RPMI8226 (cell line): ENCODE measurements at regions not wholly inside any gene's neighbourhood (a gene's known extent, or its start where the extent isn't known, plus 50 kb on each side); places are given as distances from the start of the nearest gene placed in this dataset.

Experiments
- DNase-seq: peaks from one replicate; pipeline ENCODE4 v3.0.0-alpha.2; 2015

DNA sequence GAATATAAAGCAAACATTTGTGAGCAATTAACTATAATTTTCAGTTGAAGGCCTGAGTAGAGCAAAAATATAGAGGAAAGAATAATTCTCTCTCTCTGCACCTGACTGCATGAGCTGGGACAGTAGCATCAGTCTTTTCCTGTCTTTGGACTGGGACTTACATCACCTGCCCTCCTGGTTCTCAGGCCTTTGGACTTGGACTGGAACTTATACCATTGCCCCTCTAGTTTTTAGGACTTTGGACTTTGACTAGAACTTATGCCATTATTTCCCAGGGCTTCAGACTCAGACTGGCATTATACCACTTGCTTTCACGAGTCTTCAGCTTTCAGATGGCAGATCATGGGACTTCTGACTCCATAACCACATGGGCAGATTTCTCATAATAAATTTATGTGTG is 81.0 kb upstream of the SLC25A13 start:
- no peak for DNase-seq

DNA sequence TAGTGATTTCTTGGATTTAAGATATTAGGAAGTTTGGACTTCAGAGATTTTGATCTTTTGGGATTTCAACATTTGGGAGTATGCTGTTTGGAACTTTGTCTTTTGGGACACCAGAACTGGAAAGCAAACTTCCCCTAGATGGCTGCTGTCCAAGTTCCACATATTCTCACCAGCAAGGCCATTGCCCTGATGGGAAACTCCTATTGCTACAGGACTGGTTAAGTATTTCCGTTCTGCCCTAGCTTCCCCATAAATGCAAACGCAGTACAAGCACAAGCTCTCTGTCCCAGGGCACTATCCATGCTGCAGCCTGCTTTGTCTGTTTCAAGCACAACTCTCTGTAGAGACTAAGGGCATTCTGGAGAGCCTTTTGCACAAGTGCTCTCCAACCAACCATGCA is 79.3 kb upstream of the SLC25A13 start:
- DNase-seq: no peak

DNA sequence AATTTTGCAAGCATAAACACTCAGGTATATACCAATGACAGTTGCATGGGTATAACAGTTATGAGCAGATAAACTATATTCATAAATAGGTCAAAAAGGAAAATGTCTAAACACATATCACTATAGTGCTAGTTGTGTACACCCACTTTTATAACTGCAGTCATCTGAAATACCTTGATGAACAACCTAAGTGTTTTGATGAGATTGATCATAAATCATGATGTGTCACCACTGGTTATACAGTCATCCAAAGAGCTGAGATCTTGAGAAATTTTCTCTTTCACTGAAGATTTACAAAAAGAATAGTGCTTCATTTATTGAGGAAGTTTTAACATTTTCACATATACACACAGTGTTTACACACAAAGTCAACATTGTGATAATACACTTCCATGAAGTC is 78.6 kb upstream of the SLC25A13 start:
- DNase-seq: no peak

DNA sequence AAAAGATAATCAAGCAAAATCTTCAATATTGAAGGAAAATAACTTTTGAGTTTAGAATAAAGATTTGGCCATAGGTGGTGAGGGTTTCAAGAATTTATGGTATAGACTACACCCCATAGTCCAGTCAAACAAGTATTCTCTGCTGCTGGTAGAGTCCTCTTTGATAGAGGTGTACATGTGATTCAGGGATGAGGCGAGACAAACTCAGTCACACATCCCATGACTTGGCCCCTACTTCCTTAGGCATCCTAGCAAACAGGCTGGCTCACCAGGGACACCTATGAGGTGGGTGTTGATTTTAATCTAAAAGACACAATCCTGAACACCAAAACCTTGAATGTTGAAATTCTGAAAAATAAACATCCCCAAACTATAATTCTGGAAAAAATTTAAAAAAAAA is 78.1 kb upstream of the SLC25A13 start:
- DNase-seq: no peak

DNA sequence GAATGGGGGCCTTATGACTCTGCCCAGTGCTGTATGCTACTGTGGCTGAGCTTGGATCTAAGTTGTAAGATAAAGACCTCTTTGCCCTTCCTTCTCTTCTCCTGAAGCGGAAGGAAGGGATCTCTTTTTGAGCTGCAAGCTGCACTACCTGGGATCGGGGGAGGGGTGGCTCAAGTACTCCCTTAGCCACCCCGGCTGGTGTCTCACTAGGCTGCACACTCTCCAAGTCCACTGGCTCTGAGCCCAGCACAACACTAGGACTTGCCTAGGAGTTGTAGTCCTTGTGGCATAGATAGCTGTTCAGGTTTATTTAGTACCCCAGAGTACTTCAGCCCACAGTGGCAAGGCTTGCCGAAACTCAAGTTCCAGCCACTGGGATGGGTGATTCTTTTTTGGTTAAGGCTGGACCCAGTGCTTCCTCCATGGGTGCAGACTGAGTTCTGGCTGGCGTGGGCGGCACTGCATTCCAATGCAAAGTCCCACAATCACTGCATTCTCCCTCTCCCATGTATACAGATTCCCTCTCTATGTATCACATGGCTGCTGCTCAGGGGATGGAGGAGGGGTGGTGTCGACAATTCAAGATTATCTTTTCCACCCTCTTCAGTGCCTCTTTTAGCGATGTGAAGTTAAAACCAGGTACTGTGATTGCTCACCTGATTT is 76.2 kb upstream of the SLC25A13 start:
- DNase-seq: no peak

DNA sequence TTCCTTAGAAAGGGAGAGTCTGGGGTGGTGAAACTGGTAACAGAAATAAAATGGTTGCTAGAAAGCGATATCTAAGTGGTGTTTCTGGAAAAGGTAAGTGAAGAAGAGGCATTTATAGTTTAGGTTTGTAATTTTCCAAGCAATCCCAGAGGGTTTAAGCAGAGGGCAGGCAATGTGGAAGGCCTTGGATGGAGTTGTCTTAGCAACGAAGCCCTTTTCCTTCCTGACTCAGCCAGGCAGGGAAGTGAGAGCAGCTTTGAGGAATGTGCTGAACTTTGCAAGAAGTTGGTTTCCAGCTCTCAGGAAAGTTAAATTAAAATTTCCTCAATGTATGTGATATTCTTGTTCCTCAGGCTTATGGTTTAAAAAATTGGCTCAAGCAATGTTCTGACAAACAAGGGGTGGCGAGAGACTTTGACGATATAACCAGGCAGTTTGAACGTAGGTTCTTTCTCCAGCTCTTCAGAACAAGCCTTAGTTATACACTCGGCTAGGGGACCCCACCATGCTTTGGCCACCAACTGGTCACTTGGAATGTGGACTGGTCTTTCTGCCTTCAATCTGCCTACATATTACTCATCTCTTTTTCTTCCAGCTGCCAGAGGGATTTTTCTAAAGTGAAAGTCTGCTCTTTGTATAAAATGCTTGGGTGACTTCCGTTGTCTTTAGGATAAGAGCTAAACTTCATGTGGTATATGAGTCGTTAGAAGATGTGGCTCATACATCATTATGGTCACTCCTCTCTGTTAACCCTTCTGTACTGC is 66.9 kb upstream of the SLC25A13 start:
- no peak for DNase-seq

DNA sequence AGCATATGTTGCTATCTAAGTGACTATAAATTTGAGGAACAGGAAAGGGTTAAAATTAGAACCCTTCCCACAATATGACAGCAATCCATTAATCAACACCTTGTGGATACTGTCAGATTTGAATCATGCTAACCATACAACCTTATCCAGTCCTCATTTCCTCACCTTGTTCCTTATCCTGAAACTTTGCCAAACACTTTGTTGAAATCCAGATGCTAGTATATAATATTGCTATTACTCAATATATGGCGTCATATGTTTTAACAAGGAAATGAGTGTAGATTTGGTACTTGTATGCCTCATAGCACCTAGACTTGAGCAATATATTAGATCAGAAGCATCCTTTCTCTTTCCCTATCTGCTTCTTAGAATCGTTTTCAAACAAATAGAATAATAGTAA is 66.3 kb upstream of the SLC25A13 start:
- DNase-seq: no peak

DNA sequence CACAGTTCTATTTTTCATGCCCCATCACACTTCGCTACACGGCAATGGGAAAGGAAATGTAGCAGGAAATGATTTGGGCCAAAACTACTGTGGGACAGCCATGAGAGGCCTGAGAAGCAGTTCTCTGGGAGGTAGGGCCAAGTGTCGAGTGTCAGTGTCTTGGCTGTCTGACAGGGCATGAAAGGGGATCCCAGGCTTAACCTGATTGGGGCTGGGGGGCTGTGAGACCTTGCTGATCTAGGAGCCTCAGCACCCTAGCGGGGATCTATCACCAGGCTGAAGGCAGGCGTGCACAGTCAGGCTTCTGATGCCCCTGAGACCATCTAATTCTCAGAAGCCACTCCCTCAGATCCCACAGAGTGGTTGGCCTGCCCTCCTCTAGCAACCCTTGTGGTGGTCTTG is 58.2 kb upstream of the SLC25A13 start:
- no peak for DNase-seq

DNA sequence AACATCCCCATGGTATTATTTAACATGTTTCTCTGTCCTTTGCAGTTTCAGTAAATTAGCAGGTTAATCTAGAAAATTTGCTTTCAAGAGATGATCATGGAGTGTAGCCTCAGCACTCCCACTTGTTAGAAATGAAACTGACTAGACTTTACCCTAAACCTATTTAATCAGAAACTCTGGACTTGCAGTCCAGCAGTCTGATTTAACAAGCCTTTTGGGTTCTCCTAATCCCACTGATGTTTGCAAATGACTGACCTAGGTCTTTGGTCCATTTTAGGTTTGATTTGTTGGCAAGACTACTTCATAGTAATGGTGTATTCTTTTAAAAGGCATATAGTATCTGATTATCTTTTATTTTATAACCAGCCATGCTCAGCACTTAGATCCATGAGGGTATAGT is 55.5 kb upstream of the SLC25A13 start:
- DNase-seq: no peak
